ENCODE measurements at regions not wholly inside any gene's neighbourhood (a gene's known extent, or its start where the extent isn't known, plus 50 kb on each side); places are given as distances from the start of the nearest gene placed in this dataset.

DNA sequence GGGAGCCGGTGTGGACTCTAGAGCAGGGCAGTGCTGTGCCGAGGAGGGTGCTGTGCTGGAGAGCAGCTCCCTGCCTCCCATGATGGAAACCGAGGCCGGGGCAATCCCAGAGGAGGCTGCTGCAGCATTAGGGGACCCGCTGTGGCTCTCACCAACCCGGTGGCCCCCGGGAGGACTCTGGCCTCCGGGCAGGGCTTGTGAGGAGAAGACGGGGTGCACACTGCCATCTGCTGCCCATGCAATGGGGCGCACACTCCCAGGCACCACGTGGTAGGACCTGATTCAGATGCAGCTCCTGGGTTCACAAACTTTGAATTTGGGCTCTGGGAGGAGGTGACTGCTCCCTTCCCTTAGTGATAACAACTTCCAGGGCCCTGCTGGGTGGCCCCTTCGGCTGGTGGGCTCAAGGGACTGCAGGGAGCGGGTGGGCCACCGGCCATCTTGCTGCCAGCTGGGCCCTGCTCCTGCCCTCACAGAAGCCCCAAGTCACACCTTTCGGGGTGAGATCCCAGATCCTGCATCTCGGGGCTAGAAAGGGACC lies 93.8 kb upstream of the FGF3 start:
- Histone ChIP-seq H3K9me3 (ENCODE audit: control insufficient read depth in 1 of 2, insufficient read depth in 1 of 2, low read length in 2 of 2) (peaks cover 0 to 28% of the 10 kb centered on the region in 2 experiments), H3K4me3 (ENCODE audit: low read length) (no peak overlapping the region), H3K4me1 (ENCODE audit: insufficient read depth, low read length) (peaks cover 2% of the 10 kb centered on the region), H3K27ac (ENCODE audit: low read depth in 1 of 2, low read length in 2 of 2) (no peak overlapping the region), H3K27me3 (ENCODE audit: control insufficient read depth in 1 of 2, insufficient read depth in 2 of 2, low read length in 2 of 2) (peaks cover 27 to 28% of the 10 kb centered on the region in 2 experiments), H3K36me3 (ENCODE audit: insufficient read depth, low read length) (no peaks in the 10 kb centered on the region)
- DNase-seq (no peak), ATAC-seq (ENCODE audit: poor library complexity) (no peak)
- Mint-ChIP-seq H3K36me3 (ENCODE audit: low read depth) (no peaks in the 10 kb centered on the region), H3K4me3 (no peak overlapping the region), H3K27ac (no peak overlapping the region), H3K9me3 (no peaks in the 10 kb centered on the region), H3K4me1 (ENCODE audit: low read depth) (no peaks in the 10 kb centered on the region), H3K27me3 (peaks cover 44% of the 10 kb centered on the region)
- TF ChIP-seq, protein P1, sequence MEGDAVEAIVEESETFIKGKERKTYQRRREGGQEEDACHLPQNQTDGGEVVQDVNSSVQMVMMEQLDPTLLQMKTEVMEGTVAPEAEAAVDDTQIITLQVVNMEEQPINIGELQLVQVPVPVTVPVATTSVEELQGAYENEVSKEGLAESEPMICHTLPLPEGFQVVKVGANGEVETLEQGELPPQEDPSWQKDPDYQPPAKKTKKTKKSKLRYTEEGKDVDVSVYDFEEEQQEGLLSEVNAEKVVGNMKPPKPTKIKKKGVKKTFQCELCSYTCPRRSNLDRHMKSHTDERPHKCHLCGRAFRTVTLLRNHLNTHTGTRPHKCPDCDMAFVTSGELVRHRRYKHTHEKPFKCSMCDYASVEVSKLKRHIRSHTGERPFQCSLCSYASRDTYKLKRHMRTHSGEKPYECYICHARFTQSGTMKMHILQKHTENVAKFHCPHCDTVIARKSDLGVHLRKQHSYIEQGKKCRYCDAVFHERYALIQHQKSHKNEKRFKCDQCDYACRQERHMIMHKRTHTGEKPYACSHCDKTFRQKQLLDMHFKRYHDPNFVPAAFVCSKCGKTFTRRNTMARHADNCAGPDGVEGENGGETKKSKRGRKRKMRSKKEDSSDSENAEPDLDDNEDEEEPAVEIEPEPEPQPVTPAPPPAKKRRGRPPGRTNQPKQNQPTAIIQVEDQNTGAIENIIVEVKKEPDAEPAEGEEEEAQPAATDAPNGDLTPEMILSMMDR (IDR thresholded peaks at IDR 0.05): no peak
- CTCF ChIA-PET: no interaction called here
- POLR2A ChIA-PET: no interaction called here
- intact Hi-C loops (cut with DNase I, micrococcal nuclease): no loop called here

GRCh38 chr11:69913591-69914285 lies 94.5 kb upstream of the FGF3 start:
- CTCF ChIA-PET: no interaction called here
- no peak overlapping the region for H3K4me3 ChIP-seq (ENCODE audit: low read length)
- H3K9me3 ChIP-seq (ENCODE audit: control insufficient read depth in 1 of 2, insufficient read depth in 1 of 2, low read length in 2 of 2): peaks cover 0 to 33% of the 10 kb centered on the region in 2 experiments
- Mint-ChIP-seq H3K27me3 (peaks cover 42% of the 10 kb centered on the region), H3K36me3 (ENCODE audit: low read depth) (no peaks in the 10 kb centered on the region), H3K4me3 (no peak overlapping the region), H3K4me1 (ENCODE audit: low read depth) (no peaks in the 10 kb centered on the region), H3K9me3 (no peaks in the 10 kb centered on the region), H3K27ac (no peak overlapping the region)
- DNase-seq: no peak
- ATAC-seq (ENCODE audit: poor library complexity): no peak
- no peak overlapping the region for H3K27ac ChIP-seq (ENCODE audit: low read depth in 1 of 2, low read length in 2 of 2)
- no peaks in the 10 kb centered on the region for H3K36me3 ChIP-seq (ENCODE audit: insufficient read depth, low read length)
- peaks cover 5% of the 10 kb centered on the region for H3K4me1 ChIP-seq (ENCODE audit: insufficient read depth, low read length)
- peaks cover 28 to 34% of the 10 kb centered on the region in 2 experiments for H3K27me3 ChIP-seq (ENCODE audit: control insufficient read depth in 1 of 2, insufficient read depth in 2 of 2, low read length in 2 of 2)
- POLR2A ChIA-PET: no interaction called here
- TF ChIP-seq, protein P1 (IDR thresholded peaks at IDR 0.05): no peak
- intact Hi-C loops (cut with DNase I, micrococcal nuclease): no loop called here

DNA sequence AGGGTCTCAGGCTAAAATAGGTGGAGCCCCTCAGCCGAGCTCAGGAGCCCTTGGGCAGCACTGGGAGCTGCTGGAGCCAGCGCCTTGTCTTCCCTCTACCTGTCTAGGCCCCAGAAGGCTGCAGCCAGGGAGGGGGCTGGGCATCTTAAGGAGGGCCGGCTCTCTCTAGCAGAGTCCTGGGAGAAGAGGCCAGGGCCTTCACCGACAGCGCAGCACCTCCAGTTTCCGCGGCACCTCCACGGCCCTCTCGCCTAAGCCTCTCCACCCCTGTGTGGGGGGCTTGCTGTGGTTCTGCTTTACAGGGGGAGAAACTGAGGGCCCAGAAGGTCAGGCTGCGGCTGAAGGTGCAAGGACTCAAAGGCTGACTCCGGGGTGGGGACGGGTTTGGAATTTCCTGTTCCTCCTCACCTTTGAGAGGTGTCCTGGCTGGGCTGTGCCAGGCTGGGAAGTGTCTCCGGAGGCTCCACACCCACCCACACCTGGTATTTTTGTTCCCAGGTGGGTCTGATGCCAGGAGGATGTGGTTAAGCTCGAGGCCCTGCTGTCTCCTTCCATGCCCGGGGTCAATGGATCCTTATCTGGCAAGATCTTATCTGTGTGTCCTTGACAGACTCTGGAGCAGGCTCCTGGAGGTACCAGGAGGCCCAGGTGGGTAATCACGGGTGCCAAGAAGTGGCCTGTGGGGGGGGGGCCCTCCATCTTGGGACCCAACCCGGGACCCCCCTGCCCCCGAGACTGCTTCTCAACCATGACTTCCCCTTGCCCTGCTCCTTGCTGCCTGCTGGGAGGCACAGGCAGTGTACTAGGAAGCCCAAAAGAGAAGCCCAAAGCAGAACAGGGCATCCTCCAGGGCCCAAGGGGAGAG lies 95.3 kb upstream of the FGF3 start:
- no peaks in the 10 kb centered on the region for H3K4me1 Mint-ChIP-seq (ENCODE audit: low read depth)
- no peaks in the 10 kb centered on the region for H3K36me3 Mint-ChIP-seq (ENCODE audit: low read depth)
- H3K4me1 ChIP-seq (ENCODE audit: insufficient read depth, low read length): peaks cover 9% of the 10 kb centered on the region
- intact Hi-C loops (cut with DNase I, micrococcal nuclease): no loop called here
- peaks cover 23 to 33% of the 10 kb centered on the region in 2 experiments for H3K27me3 ChIP-seq (ENCODE audit: control insufficient read depth in 1 of 2, insufficient read depth in 2 of 2, low read length in 2 of 2)
- H3K27ac ChIP-seq (ENCODE audit: low read depth in 1 of 2, low read length in 2 of 2): no peak overlapping the region
- ChIA-PET POLR2A (no interaction called here), CTCF (interaction anchor here (2.1 kb wide), 1 partner anchor 282 kb away, joined by 5 read pairs; no protein-coding TSS in a partner anchor)
- ATAC-seq (ENCODE audit: poor library complexity) (no peak), DNase-seq (no peak)
- H3K9me3 Mint-ChIP-seq: no peaks in the 10 kb centered on the region
- TF ChIP-seq, protein P1 (IDR thresholded peaks at IDR 0.05): no peak
- H3K27ac Mint-ChIP-seq: no peak overlapping the region
- peaks cover 48% of the 10 kb centered on the region for H3K27me3 Mint-ChIP-seq
- no peak overlapping the region for H3K4me3 ChIP-seq (ENCODE audit: low read length)
- H3K36me3 ChIP-seq (ENCODE audit: insufficient read depth, low read length): no peaks in the 10 kb centered on the region
- H3K9me3 ChIP-seq (ENCODE audit: control insufficient read depth in 1 of 2, insufficient read depth in 1 of 2, low read length in 2 of 2): peaks cover 0 to 37% of the 10 kb centered on the region in 2 experiments
- no peak overlapping the region for H3K4me3 Mint-ChIP-seq

All from CD4-positive, alpha-beta T cell (primary cell).